Heart left ventricle (tissue), 16 donors: ENCODE measurements at regions not wholly inside any gene's neighbourhood (a gene's known extent, or its start where the extent isn't known, plus 50 kb on each side); places are given as distances from the start of the nearest gene placed in this dataset.

Experiments
- ATAC-seq, 4 donors: fragments of 200-7000 bp; cut with Tn5 transposase; one replicate each; pipeline ENCODE4 v1.9.1; 2020 to 2022; ENCODE audit warnings: moderate library complexity in 4 of 4, mild to moderate bottlenecking in 3 of 4, moderate number of reproducible peaks in 1 of 4
- DNase-seq, 5 donors: peaks; one replicate each; pipeline ENCODE4 v3.0.0-alpha.2; 2020
- H3K27ac ChIP-seq, 12 donors: fragments of 200-600 bp; sonication (generic) in 4 of 12; one replicate each; pipeline versions ENCODE4 v1.5.0 to v1.8.0; 2016 to 2022; ENCODE audit warnings: mild to moderate bottlenecking in 2 of 12
- H3K27me3 ChIP-seq, 9 donors: fragments of 200-600 bp; sonication (generic) in 2 of 9; one replicate each; pipeline versions ENCODE4 v1.5.1 to v1.8.0; 2016 to 2022; ENCODE audit warnings: mild to moderate bottlenecking in 3 of 9
- H3K36me3 ChIP-seq, 9 donors: fragments of 200-600 bp; sonication (generic) in 2 of 9; one replicate each; pipeline versions ENCODE4 v1.5.0 to v1.8.0; 2018 to 2022; ENCODE audit warnings: mild to moderate bottlenecking in 2 of 9
- H3K4me1 ChIP-seq, 12 donors: fragments of 200-600 bp; sonication (generic) in 4 of 12; one replicate each; pipeline versions ENCODE4 v1.5.0 to v1.8.0; 2016 to 2022; ENCODE audit warnings: mild to moderate bottlenecking in 3 of 12
- H3K4me3 ChIP-seq, 12 donors: fragments of 200-600 bp; sonication (generic) in 4 of 12; one replicate each; pipeline versions ENCODE4 v1.5.0 to v1.8.0; 2017 to 2022; ENCODE audit warnings: mild to moderate bottlenecking in 9 of 12, moderate library complexity in 4 of 12
- H3K9me3 ChIP-seq, 12 donors: fragments of 200-600 bp; sonication (generic) in 4 of 12; one replicate each; pipeline versions ENCODE4 v1.5.0 to v1.8.0; 2016 to 2022; ENCODE audit warnings: mild to moderate bottlenecking in 1 of 12
- CTCF ChIP-seq, 12 donors: fragments of 200-600 bp; sonication (generic) in 4 of 12; IDR thresholded peaks; one replicate each; pipeline versions ENCODE4 v1.5.0 to v1.8.0; 2018 to 2022; ENCODE audit warnings: antibody characterized with exemption in 12 of 12, mild to moderate bottlenecking in 5 of 12
- POLR2A ChIP-seq, 2 donors: fragments of 450-650 bp; IDR thresholded peaks; one replicate each; pipeline ENCODE4 v1.6.1; 2017; ENCODE audit warnings: antibody characterized with exemption in 2 of 2, mild to moderate bottlenecking in 2 of 2, moderate library complexity in 2 of 2
- whole genome bisulfite sequencing, 4 donors: extraction: QIAGEN DNeasy Blood & Tissue Kit in 2 of 4; methylation state at CpG; one replicate each; pipeline versions ENCODE4 v1.1.5 to v1.1.7; 2013 to 2018; 5-methylcytosine and 5-hydroxymethylcytosine counted together
- intact Hi-C, 10 donors: fragments of 100-400 bp; cut with DNase I; formaldehyde crosslinking; loops; one replicate each; pipeline versions ENCODE4 v1.11.1 to v1.14.2; 2022
- donor health status: ischemic (EF 13 %, LVEDD 7.1; RV severe dilation, severe dysfunction).
- donor health status: healthy with polysubstance abuse.
- donor health status: DM: no; HTN: yes; CAD: no.
- donor health status: DM: no; HTN: no; CAD: no.
- donor health status: ischemic (EF 25% LVEDD 6.9; RV normal size, moderate dysfunction).
- donor health status: ischemic (EF 25% LVEDD 5.7; RV mildly dilated, moderate dysfunction).
- donor health status: healthy.
- donor health status: DM: yes; HTN: yes; CAD: no.
- donor health status: ischemic (EF 35%, LVEDD 5.7; RV mildly dilated, moderate dysfunction).
- donor health status: nonischemic (EF 11% LVEDD 7.7; RV severe dilation, severe dysfunction).
- donor health status: DM: yes; HTN: yes; CAD: no.
- donor health status: PGD.
- donor health status: ischemic (EF 29% LVEDD 5.4; RV normal size, mild dysfunction).
- donor health status: nonischemic (EF 23%, LVEDD 6.1; RV moderate dilation, normal function).

- H3K4me3 ChIP-seq = no peak overlapping the region
- intact Hi-C loops = no loop called here
- no peak overlapping the region for H3K27ac ChIP-seq
- H3K9me3 ChIP-seq = no peaks in the 10 kb centered on the region
- DNase-seq = peak in 2 of 5 donors; percentile 10 to 55
- 93 to 98% (median 96%) methylated on average over 9 of the region's 9 CpGs for WGBS, 4 donors
- no peak for ATAC-seq
- H3K27me3 ChIP-seq = no peaks in the 10 kb centered on the region
- TF ChIP-seq CTCF (IDR thresholded peaks at IDR 0.05) (no peak), POLR2A (IDR thresholded peaks at IDR 0.05) (no peak)
- H3K36me3 ChIP-seq = peaks cover 0 to 9% (median 0%) of the 10 kb centered on the region in 9 donors
- peaks cover 0 to 29% (median 12%) of the 10 kb centered on the region in 12 donors for H3K4me1 ChIP-seq
Measured at GRCh38 chr15:66864086-66864830, 162.2 kb downstream of the SMAD6 start.

- no peak overlapping the region for H3K4me3 ChIP-seq
- peaks cover 0 to 4% (median 0%) of the 10 kb centered on the region in 9 donors for H3K36me3 ChIP-seq
- H3K27me3 ChIP-seq = no peaks in the 10 kb centered on the region
- H3K27ac ChIP-seq = no peak overlapping the region
- H3K4me1 ChIP-seq = peaks cover 0 to 29% (median 12%) of the 10 kb centered on the region in 12 donors
- ATAC-seq = no peak
- no peaks in the 10 kb centered on the region for H3K9me3 ChIP-seq
- no peak for TF ChIP-seq POLR2A (IDR thresholded peaks at IDR 0.05)
- TF ChIP-seq CTCF (IDR thresholded peaks at IDR 0.05) = no peak
- 96 to 98% (median 97%) methylated on average over 4 of the region's 4 CpGs for WGBS, 4 donors
- peak in 2 of 5 donors; percentile 14 to 50 for DNase-seq
- intact Hi-C loops = no loop called here
Measured at GRCh38 chr15:66864871-66865281, 162.8 kb downstream of the SMAD6 start.

- peak in 3 of 5 donors; percentile 50 to 62 (median 62) for DNase-seq
- intact Hi-C loops = no loop called here
- no peak for TF ChIP-seq CTCF (IDR thresholded peaks at IDR 0.05)
- no peak for TF ChIP-seq POLR2A (IDR thresholded peaks at IDR 0.05)
- H3K27ac ChIP-seq = no peak overlapping the region
- no peaks in the 10 kb centered on the region for H3K27me3 ChIP-seq
- peaks cover 0 to 29% (median 12%) of the 10 kb centered on the region in 12 donors for H3K4me1 ChIP-seq
- H3K36me3 ChIP-seq = no peaks in the 10 kb centered on the region
- no peak overlapping the region for H3K4me3 ChIP-seq
- 73 to 83% (median 77%) methylated on average over 15 of the region's 15 CpGs for WGBS, 4 donors
- H3K9me3 ChIP-seq = peaks cover 0 to 5% (median 0%) of the 10 kb centered on the region in 12 donors
- peak in 3 of 4 donors; percentile 19 to 63 (median 58) for ATAC-seq
Measured at GRCh38 chr15:66865622-66866611, 163.9 kb downstream of the SMAD6 start.

- WGBS, 4 donors = 80 to 90% (median 83%) methylated on average over 6 of the region's 6 CpGs
- Histone ChIP-seq H3K27me3 (no peaks in the 10 kb centered on the region), H3K36me3 (no peaks in the 10 kb centered on the region), H3K27ac (no peak overlapping the region), H3K4me1 (peaks cover 0 to 29% (median 12%) of the 10 kb centered on the region in 12 donors), H3K4me3 (no peak overlapping the region), H3K9me3 (peaks cover 0 to 8% (median 0%) of the 10 kb centered on the region in 12 donors)
- no peak for ATAC-seq
- intact Hi-C loops = no loop called here
- peak in 1 of 5 donors; percentile 1 for DNase-seq
- TF ChIP-seq CTCF (IDR thresholded peaks at IDR 0.05) (no peak), POLR2A (IDR thresholded peaks at IDR 0.05) (no peak)
Measured at GRCh38 chr15:66866656-66867055, 164.6 kb downstream of the SMAD6 start.
